ENCODE measurements at regions not wholly inside any gene's neighbourhood (a gene's known extent, or its start where the extent isn't known, plus 50 kb on each side); places are given as distances from the start of the nearest gene placed in this dataset.

DNA sequence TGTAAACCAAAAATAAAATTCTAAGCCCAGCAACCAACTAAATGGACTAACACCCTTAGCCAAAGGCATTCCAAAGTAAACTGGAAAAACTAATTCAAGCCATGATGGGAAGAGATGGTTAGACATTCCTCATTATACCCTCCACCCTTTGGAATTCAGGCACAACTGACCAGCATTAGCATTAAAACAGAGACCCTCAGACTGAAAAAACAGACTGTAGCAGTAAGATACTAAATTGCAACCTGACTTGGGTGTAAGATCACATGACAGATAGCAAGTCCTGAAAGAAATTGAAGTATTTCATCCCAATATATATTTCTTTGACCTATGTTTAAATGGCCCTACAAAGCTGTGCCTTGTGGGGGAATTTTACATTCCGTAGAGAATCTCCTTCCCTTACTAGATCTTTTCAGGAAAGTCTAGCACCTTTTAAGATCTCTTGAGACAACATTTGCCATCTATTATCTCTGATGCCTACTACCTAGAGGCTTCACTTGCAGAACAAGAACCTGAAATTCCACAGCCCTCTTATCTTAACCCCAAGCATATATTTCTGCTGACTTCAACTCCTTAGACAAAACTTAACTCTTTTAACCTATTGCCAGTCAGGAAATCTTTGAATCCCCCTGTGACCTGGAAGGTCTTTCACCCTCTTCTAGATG, 750.2 kb upstream of the IGFBP3 start:
- Histone ChIP-seq H3K36me3 (ENCODE audit: control insufficient read depth in 4 of 4, insufficient read depth in 3 of 4, low read depth in 1 of 4, low read length in 3 of 4) (no peaks in the 10 kb centered on the region), H3K9ac (ENCODE audit: low read depth in 1 of 2, low read length in 2 of 2) (no peak overlapping the region), H3K9me3 (ENCODE audit: control insufficient read depth in 4 of 4, low read length in 3 of 4) (no peaks in the 10 kb centered on the region), H3K4me1 (ENCODE audit: control insufficient read depth in 4 of 4, insufficient read depth in 4 of 4, low read length in 3 of 4) (no peaks in the 10 kb centered on the region), H3K27ac (ENCODE audit: low read depth in 1 of 2, low read length in 2 of 2) (no peak overlapping the region), H3K4me3 (ENCODE audit: low read depth in 1 of 3, low read length in 3 of 3) (no peak overlapping the region), H3K27me3 (ENCODE audit: control insufficient read depth in 4 of 4, insufficient read depth in 4 of 4, low read length in 3 of 4) (no peaks in the 10 kb centered on the region)
- WGBS: 98% methylated on average over 1 of the region's 1 CpG
- no peak for DNase-seq (ENCODE audit: low spot score)
- TF ChIP-seq EGR1 (IDR thresholded peaks at IDR 0.05; ENCODE audit: low read depth in 2 of 2) (no peak), RAD21 (IDR thresholded peaks at IDR 0.05) (no peak), HNF4G (IDR thresholded peaks at IDR 0.05) (no peak), TAF1 (conservative IDR thresholded peaks at IDR 0.05) (no peak), NR2F2 (IDR thresholded peaks at IDR 0.05) (no peak), RXRA (IDR thresholded peaks at IDR 0.05) (no peak), JUND (IDR thresholded peaks at IDR 0.05) (no peak), FOXA1 (IDR thresholded peaks at IDR 0.05) (no peak), SP1 (IDR thresholded peaks at IDR 0.05) (no peak), YY1 (IDR thresholded peaks at IDR 0.05) (no peak), FOXA2 (IDR thresholded peaks at IDR 0.05) (no peak), HNF4A (conservative IDR thresholded peaks at IDR 0.05) (no peak)
- TF ChIP-seq, protein P1, sequence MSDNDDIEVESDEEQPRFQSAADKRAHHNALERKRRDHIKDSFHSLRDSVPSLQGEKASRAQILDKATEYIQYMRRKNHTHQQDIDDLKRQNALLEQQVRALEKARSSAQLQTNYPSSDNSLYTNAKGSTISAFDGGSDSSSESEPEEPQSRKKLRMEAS (IDR thresholded peaks at IDR 0.05): no peak
- TF ChIP-seq, protein P2, sequence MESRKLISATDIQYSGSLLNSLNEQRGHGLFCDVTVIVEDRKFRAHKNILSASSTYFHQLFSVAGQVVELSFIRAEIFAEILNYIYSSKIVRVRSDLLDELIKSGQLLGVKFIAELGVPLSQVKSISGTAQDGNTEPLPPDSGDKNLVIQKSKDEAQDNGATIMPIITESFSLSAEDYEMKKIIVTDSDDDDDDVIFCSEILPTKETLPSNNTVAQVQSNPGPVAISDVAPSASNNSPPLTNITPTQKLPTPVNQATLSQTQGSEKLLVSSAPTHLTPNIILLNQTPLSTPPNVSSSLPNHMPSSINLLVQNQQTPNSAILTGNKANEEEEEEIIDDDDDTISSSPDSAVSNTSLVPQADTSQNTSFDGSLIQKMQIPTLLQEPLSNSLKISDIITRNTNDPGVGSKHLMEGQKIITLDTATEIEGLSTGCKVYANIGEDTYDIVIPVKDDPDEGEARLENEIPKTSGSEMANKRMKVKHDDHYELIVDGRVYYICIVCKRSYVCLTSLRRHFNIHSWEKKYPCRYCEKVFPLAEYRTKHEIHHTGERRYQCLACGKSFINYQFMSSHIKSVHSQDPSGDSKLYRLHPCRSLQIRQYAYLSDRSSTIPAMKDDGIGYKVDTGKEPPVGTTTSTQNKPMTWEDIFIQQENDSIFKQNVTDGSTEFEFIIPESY (IDR thresholded peaks at IDR 0.05): no peak
- TF ChIP-seq, protein P3, sequence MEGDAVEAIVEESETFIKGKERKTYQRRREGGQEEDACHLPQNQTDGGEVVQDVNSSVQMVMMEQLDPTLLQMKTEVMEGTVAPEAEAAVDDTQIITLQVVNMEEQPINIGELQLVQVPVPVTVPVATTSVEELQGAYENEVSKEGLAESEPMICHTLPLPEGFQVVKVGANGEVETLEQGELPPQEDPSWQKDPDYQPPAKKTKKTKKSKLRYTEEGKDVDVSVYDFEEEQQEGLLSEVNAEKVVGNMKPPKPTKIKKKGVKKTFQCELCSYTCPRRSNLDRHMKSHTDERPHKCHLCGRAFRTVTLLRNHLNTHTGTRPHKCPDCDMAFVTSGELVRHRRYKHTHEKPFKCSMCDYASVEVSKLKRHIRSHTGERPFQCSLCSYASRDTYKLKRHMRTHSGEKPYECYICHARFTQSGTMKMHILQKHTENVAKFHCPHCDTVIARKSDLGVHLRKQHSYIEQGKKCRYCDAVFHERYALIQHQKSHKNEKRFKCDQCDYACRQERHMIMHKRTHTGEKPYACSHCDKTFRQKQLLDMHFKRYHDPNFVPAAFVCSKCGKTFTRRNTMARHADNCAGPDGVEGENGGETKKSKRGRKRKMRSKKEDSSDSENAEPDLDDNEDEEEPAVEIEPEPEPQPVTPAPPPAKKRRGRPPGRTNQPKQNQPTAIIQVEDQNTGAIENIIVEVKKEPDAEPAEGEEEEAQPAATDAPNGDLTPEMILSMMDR (IDR thresholded peaks at IDR 0.05; ENCODE audit: low read depth, low read length, missing input control): no peak
- TF ChIP-seq, protein P4, sequence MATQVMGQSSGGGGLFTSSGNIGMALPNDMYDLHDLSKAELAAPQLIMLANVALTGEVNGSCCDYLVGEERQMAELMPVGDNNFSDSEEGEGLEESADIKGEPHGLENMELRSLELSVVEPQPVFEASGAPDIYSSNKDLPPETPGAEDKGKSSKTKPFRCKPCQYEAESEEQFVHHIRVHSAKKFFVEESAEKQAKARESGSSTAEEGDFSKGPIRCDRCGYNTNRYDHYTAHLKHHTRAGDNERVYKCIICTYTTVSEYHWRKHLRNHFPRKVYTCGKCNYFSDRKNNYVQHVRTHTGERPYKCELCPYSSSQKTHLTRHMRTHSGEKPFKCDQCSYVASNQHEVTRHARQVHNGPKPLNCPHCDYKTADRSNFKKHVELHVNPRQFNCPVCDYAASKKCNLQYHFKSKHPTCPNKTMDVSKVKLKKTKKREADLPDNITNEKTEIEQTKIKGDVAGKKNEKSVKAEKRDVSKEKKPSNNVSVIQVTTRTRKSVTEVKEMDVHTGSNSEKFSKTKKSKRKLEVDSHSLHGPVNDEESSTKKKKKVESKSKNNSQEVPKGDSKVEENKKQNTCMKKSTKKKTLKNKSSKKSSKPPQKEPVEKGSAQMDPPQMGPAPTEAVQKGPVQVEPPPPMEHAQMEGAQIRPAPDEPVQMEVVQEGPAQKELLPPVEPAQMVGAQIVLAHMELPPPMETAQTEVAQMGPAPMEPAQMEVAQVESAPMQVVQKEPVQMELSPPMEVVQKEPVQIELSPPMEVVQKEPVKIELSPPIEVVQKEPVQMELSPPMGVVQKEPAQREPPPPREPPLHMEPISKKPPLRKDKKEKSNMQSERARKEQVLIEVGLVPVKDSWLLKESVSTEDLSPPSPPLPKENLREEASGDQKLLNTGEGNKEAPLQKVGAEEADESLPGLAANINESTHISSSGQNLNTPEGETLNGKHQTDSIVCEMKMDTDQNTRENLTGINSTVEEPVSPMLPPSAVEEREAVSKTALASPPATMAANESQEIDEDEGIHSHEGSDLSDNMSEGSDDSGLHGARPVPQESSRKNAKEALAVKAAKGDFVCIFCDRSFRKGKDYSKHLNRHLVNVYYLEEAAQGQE (IDR thresholded peaks at IDR 0.05): no peak
- TF ChIP-seq, protein P5, sequence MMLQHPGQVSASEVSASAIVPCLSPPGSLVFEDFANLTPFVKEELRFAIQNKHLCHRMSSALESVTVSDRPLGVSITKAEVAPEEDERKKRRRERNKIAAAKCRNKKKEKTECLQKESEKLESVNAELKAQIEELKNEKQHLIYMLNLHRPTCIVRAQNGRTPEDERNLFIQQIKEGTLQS (IDR thresholded peaks at IDR 0.05): no peak

Data from liver (tissue), 8 donors.